ENCODE measurements at regions not wholly inside any gene's neighbourhood (a gene's known extent, or its start where the extent isn't known, plus 50 kb on each side); places are given as distances from the start of the nearest gene placed in this dataset.
"Not testable (repeated sequence)": the region's sequence is repeated elsewhere in the genome, so short reads cannot be mapped to it uniquely, and the experiment has no call there.

DNA sequence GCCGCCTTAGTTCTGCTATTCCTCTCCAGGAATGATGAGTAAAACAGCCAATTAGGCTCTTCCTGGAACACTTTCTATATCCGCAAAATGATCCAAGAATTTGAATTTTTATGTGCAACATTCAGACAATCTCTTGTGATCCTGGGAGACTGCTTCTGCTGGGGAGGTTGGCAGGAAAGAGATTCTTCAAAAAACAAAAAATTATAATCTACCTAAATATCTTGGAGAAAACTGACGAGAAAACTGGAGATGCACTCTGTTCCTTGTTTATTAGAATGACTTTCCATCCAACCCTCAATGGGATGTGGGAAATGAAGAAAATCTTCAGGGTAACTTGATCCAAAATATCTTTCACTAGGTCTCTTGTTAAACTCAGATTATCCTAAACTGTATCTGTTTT, 346.3 kb upstream of the UBE2E2 start:
- in situ Hi-C loops (cut with HindIII; ENCODE audit: low sequenced_read_pairs): no loop called here
- H3K4me3 ChIP-seq (ENCODE audit: low read depth, low read length): no peak overlapping the region
- no peak for TF ChIP-seq CTCF (IDR thresholded peaks at IDR 0.05; ENCODE audit: low read depth, low read length)
- no peak for DNase-seq (ENCODE audit: low read depth, low spot score)

DNA sequence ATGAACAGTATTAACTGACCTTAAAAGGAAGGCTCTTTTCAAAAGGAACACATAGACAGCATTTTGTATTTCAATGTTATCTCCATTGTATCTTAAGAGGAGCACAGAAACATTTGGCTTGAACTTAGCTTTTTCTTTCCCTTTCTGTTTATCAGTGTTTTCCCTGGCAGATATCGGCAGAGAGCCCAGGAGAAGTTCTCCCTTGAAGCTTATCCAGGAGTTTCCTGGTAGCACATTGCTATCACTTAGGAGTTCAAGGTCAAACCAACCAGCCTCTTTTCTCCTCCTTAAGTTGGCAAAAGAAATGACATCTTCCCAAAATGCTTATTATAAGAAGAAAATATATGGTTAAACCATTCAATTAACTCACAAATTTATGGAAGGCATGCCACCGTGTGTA, 344.6 kb upstream of the UBE2E2 start:
- TF ChIP-seq CTCF (IDR thresholded peaks at IDR 0.05; ENCODE audit: low read depth, low read length): no peak
- in situ Hi-C loops (cut with HindIII; ENCODE audit: low sequenced_read_pairs): no loop called here
- H3K4me3 ChIP-seq (ENCODE audit: low read depth, low read length): no peak overlapping the region
- no peak for DNase-seq (ENCODE audit: low read depth, low spot score)

GRCh38 chr3:22859618-22860017, 343.5 kb upstream of the UBE2E2 start:
- no peak for TF ChIP-seq CTCF (IDR thresholded peaks at IDR 0.05; ENCODE audit: low read depth, low read length)
- in situ Hi-C loops (cut with HindIII; ENCODE audit: low sequenced_read_pairs): no loop called here
- DNase-seq (ENCODE audit: low read depth, low spot score): no peak
- H3K4me3 ChIP-seq (ENCODE audit: low read depth, low read length): no peak overlapping the region

DNA sequence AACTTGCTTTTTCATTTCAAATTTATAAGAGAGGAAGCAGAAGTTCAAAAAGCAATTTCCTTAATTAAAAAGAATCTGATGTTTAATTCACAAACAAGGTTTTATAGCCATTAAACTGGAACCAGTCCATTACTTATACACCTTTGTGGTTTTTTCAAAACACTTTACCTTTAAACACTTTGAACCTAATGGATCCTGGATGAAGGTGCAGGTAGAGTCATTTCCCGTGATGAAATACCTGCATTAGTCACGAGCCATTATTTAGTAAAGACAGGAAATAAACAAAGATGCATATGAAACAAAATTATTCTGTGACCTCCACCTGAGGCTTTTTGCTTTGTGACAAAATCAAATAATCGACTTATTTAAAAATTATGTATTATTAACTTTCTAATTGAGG, 341.7 kb upstream of the UBE2E2 start:
- DNase-seq (ENCODE audit: low read depth, low spot score): no peak
- H3K4me3 ChIP-seq (ENCODE audit: low read depth, low read length): no peak overlapping the region
- TF ChIP-seq CTCF (IDR thresholded peaks at IDR 0.05; ENCODE audit: low read depth, low read length): no peak
- in situ Hi-C loops (cut with HindIII; ENCODE audit: low sequenced_read_pairs): no loop called here

DNA sequence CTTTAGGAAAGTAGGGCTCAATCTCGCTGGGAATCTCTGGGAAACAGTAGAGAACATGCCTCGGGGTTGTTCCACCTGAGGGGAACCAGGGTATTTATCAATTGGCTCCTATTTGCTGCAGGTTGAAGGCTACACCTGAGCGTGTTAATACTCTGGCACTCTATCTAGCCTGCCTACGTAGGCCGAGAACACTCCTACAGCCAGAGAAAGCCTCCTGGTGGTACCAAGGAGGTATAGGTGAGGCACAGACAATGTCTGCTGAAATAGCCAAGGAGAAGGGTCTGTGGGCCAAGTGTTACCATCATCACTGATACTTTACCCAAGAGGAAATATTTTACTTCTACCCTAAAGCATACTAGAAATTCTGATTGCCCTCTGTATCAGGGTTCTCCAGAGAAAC, 341.0 kb upstream of the UBE2E2 start:
- no peak overlapping the region for H3K4me3 ChIP-seq (ENCODE audit: low read depth, low read length)
- in situ Hi-C loops (cut with HindIII; ENCODE audit: low sequenced_read_pairs): no loop called here
- DNase-seq (ENCODE audit: low read depth, low spot score): no peak
- no peak for TF ChIP-seq CTCF (IDR thresholded peaks at IDR 0.05; ENCODE audit: low read depth, low read length)

DNA sequence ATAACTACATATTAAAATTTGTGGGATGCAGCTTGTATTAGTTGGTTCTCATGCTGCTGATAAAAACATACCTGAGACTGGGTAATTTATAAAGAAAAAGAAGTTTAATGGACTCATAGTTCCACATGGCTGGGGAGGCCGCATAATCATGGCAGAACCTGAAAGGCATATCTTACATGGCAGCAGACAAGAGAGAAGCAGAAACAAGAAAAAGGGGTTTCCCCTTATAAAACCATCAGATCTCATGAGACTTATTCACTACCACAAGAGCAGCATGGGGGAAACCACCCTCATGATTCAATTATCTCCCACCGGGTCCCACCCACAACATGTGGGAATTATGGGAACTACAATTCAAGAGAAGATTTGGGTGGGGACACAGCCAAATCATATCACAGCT, 320.3 kb upstream of the UBE2E2 start:
- in situ Hi-C loops (cut with HindIII; ENCODE audit: low sequenced_read_pairs); DNase-seq (ENCODE audit: low read depth, low spot score): not testable (repeated sequence)

GRCh38 chr3:22885039-22885438, 318.1 kb upstream of the UBE2E2 start:
- DNase-seq (ENCODE audit: low read depth, low spot score): no peak
- in situ Hi-C loops (cut with HindIII; ENCODE audit: low sequenced_read_pairs): no loop called here
- no peak for TF ChIP-seq CTCF (IDR thresholded peaks at IDR 0.05; ENCODE audit: low read depth, low read length)
- no peak overlapping the region for H3K4me3 ChIP-seq (ENCODE audit: low read depth, low read length)

More for the DNA sequence above, 320.3 kb upstream of the UBE2E2 start:
- not testable (repeated sequence) for H3K4me3 ChIP-seq (ENCODE audit: low read depth, low read length)

Measured in astrocyte of the spinal cord (primary cell).